ENCODE measurements at regions not wholly inside any gene's neighbourhood (a gene's known extent, or its start where the extent isn't known, plus 50 kb on each side); places are given as distances from the start of the nearest gene placed in this dataset.

DNA sequence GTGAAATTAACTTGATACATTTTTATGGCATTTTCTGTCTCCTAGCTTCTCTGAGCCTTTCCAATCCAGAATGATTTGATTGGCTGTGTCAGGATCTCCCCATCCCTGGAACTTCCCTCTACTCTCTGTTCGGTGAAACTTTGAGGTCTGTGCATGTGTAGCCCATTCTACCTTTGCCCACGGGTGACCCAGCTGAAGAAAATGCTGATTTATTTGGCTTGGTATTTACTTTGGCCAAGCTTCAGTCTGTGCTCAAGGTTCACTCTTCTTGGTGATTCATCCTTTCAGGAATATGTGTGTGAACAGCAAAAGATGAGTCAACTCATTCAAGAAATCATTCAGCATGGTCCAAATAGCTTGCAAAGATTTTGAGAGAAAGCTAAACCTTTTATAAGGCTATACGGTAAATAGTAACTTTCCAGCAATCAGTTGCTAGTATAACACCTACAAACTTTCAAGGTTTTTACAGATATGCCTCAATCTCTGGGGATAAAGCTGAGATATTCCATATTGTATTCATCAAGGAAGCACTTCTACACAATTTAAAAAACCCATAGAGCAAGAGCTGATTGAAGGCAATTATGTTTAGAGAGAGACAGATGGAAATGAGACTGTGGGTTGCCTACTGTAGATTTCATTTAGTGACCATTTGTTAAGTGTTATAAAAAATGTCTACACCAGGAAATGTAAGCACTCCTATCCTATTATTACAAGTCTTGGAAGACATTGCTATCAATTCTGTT lies 233.9 kb upstream of the CXXC4 start:
- H3K4me3 ChIP-seq: no peak overlapping the region
- no peak overlapping the region for H3K9ac ChIP-seq (ENCODE audit: insufficient read depth in 1 of 2, low read length in 2 of 2)
- DNase-seq: no peak
- no peaks in the 10 kb centered on the region for H3K9me3 ChIP-seq (ENCODE audit: control insufficient read depth in 4 of 4, insufficient read depth in 3 of 4, low read length in 3 of 4)
- H3K27ac ChIP-seq (ENCODE audit: low read depth in 1 of 2, low read length in 1 of 2): no peak overlapping the region
- peak; percentile 66 for ATAC-seq (ENCODE audit: insufficient read depth, low FRiP score)
- 64 to 86% methylated on average over 3 of the region's 3 CpGs for WGBS, 2 donors
- no peaks in the 10 kb centered on the region for H3K27me3 ChIP-seq (ENCODE audit: control insufficient read depth in 3 of 3, insufficient read depth in 3 of 3, low read length in 2 of 3)
- no peaks in the 10 kb centered on the region for H3K4me1 ChIP-seq (ENCODE audit: control insufficient read depth in 5 of 5, insufficient read depth in 5 of 5, low read length in 5 of 5)
- TF ChIP-seq, protein P1, sequence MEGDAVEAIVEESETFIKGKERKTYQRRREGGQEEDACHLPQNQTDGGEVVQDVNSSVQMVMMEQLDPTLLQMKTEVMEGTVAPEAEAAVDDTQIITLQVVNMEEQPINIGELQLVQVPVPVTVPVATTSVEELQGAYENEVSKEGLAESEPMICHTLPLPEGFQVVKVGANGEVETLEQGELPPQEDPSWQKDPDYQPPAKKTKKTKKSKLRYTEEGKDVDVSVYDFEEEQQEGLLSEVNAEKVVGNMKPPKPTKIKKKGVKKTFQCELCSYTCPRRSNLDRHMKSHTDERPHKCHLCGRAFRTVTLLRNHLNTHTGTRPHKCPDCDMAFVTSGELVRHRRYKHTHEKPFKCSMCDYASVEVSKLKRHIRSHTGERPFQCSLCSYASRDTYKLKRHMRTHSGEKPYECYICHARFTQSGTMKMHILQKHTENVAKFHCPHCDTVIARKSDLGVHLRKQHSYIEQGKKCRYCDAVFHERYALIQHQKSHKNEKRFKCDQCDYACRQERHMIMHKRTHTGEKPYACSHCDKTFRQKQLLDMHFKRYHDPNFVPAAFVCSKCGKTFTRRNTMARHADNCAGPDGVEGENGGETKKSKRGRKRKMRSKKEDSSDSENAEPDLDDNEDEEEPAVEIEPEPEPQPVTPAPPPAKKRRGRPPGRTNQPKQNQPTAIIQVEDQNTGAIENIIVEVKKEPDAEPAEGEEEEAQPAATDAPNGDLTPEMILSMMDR (IDR thresholded peaks at IDR 0.05; ENCODE audit: control extremely low read depth, extremely low read depth): no peak
- H3K36me3 ChIP-seq (ENCODE audit: control insufficient read depth in 4 of 4, insufficient read depth in 4 of 4, low read length in 4 of 4): no peaks in the 10 kb centered on the region

DNA sequence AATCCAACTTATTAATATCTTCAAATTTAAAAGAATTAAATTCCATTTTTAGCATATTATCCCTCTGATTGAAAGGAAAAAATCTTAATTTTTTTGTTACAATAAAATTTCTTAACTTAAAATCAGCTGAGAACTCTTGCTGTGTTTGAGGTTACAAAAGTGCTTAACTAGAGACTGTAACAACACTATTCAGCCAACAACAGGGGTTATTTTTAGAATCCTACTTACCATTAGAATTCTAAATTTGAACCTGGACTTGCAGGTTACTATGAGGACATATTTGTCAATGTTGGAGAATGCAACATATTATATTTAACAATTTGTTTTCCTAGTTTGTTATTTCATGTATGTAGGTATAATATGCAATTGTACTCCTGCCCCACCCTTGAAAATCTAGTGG lies 238.1 kb upstream of the CXXC4 start:
- Histone ChIP-seq H3K27me3 (ENCODE audit: control insufficient read depth in 3 of 3, insufficient read depth in 3 of 3, low read length in 2 of 3) (no peaks in the 10 kb centered on the region), H3K9me3 (ENCODE audit: control insufficient read depth in 4 of 4, insufficient read depth in 3 of 4, low read length in 3 of 4) (no peaks in the 10 kb centered on the region), H3K9ac (ENCODE audit: insufficient read depth in 1 of 2, low read length in 2 of 2) (no peak overlapping the region), H3K36me3 (ENCODE audit: control insufficient read depth in 4 of 4, insufficient read depth in 4 of 4, low read length in 4 of 4) (no peaks in the 10 kb centered on the region), H3K4me3 (no peak overlapping the region), H3K27ac (ENCODE audit: low read depth in 1 of 2, low read length in 1 of 2) (no peak overlapping the region), H3K4me1 (ENCODE audit: control insufficient read depth in 5 of 5, insufficient read depth in 5 of 5, low read length in 5 of 5) (peaks cover 0 to 2% (median 0%) of the 10 kb centered on the region in 5 donors)
- TF ChIP-seq, protein P1 (IDR thresholded peaks at IDR 0.05; ENCODE audit: control extremely low read depth, extremely low read depth): no peak
- ATAC-seq (ENCODE audit: insufficient read depth, low FRiP score): no peak
- DNase-seq: no peak

DNA sequence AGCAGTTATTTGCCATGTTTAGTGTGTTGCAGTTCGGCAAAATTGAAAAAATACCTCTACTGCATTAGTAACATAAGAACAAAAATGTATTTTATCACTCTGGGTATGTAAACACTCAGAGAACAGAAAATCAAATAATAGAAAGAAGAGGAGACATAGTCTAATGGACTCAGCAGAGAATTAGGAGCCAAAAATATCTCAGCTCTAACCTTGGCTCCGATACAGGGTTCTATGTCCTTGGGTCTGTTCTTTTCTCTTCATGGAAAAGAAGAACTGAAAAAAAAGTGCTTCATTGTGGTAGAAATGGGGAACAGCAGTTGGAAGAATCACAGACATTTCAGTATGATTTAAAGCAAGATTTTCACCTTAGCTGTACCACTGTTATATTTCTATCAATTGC lies 240.5 kb upstream of the CXXC4 start:
- Histone ChIP-seq H3K4me3 (no peak overlapping the region), H3K27me3 (ENCODE audit: control insufficient read depth in 3 of 3, insufficient read depth in 3 of 3, low read length in 2 of 3) (no peaks in the 10 kb centered on the region), H3K9ac (ENCODE audit: insufficient read depth in 1 of 2, low read length in 2 of 2) (no peak overlapping the region), H3K27ac (ENCODE audit: low read depth in 1 of 2, low read length in 1 of 2) (no peak overlapping the region), H3K4me1 (ENCODE audit: control insufficient read depth in 5 of 5, insufficient read depth in 5 of 5, low read length in 5 of 5) (peaks cover 0 to 4% (median 0%) of the 10 kb centered on the region in 5 donors), H3K9me3 (ENCODE audit: control insufficient read depth in 4 of 4, insufficient read depth in 3 of 4, low read length in 3 of 4) (no peaks in the 10 kb centered on the region), H3K36me3 (ENCODE audit: control insufficient read depth in 4 of 4, insufficient read depth in 4 of 4, low read length in 4 of 4) (no peaks in the 10 kb centered on the region)
- DNase-seq (peak in 1 of 3 donors; percentile 16), ATAC-seq (ENCODE audit: insufficient read depth, low FRiP score) (no peak)
- TF ChIP-seq, protein P1 (IDR thresholded peaks at IDR 0.05; ENCODE audit: control extremely low read depth, extremely low read depth): no peak
- WGBS, 2 donors: 44 to 73% methylated on average over 2 of the region's 2 CpGs

DNA sequence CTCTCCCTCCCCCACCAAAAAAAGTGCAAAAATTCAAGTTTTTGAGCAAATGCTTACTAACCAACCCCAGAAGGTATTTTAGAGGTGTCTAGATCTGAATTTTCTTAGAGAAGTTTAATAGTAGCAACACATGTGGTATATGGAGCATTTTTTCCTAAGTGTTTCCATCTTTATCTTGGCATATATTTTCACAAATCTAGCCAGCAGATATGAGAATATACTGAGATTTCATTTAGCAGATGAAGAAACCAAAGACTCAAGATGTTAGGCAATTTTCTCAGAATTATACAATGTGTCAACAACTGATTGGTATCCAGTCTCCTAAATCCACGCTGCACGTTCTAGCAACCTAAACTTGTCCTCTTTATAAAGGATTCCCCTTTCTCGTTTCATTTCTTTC lies 245.5 kb upstream of the CXXC4 start:
- no peak for DNase-seq
- no peaks in the 10 kb centered on the region for H3K36me3 ChIP-seq (ENCODE audit: control insufficient read depth in 4 of 4, insufficient read depth in 4 of 4, low read length in 4 of 4)
- H3K27me3 ChIP-seq (ENCODE audit: control insufficient read depth in 3 of 3, insufficient read depth in 3 of 3, low read length in 2 of 3): no peaks in the 10 kb centered on the region
- peaks cover 0 to 7% (median 0%) of the 10 kb centered on the region in 5 donors for H3K4me1 ChIP-seq (ENCODE audit: control insufficient read depth in 5 of 5, insufficient read depth in 5 of 5, low read length in 5 of 5)
- H3K27ac ChIP-seq (ENCODE audit: low read depth in 1 of 2, low read length in 1 of 2): no peak overlapping the region
- no peak overlapping the region for H3K9ac ChIP-seq (ENCODE audit: insufficient read depth in 1 of 2, low read length in 2 of 2)
- TF ChIP-seq, protein P1 (IDR thresholded peaks at IDR 0.05; ENCODE audit: control extremely low read depth, extremely low read depth): no peak
- no peaks in the 10 kb centered on the region for H3K9me3 ChIP-seq (ENCODE audit: control insufficient read depth in 4 of 4, insufficient read depth in 3 of 4, low read length in 3 of 4)
- no peak overlapping the region for H3K4me3 ChIP-seq
- 86 to 91% methylated on average over 3 of the region's 3 CpGs for WGBS, 2 donors
- ATAC-seq (ENCODE audit: insufficient read depth, low FRiP score): no peak

Measured in lung (tissue), 11 donors.